SK-N-SH treated with all-trans-retinoic acid at 6 μM for 48 hours (cell line): ENCODE measurements at regions not wholly inside any gene's neighbourhood (a gene's known extent, or its start where the extent isn't known, plus 50 kb on each side); places are given as distances from the start of the nearest gene placed in this dataset.

ENCODE experiments used
- ARNTL ChIP-seq: fragments of 450-650 bp; formaldehyde crosslinking; IDR thresholded peaks from 2 replicates; pipeline ENCODE4 v1.5.0; 2020; ENCODE audit warnings: low read depth, mild to moderate bottlenecking, moderate library complexity, borderline replicate concordance
- BACH2 ChIP-seq: fragments of 250-450 bp; sonication (Bioruptor Pico); IDR thresholded peaks from 2 replicates; pipeline ENCODE4 v1.9.0; 2021; ENCODE audit warnings: mild to moderate bottlenecking, borderline replicate concordance
- CSDC2 ChIP-seq: fragments of 250-450 bp; sonication (Bioruptor Pico); IDR thresholded peaks from 2 replicates; pipeline ENCODE4 v1.5.0; 2020; ENCODE audit warnings: mild to moderate bottlenecking, moderate library complexity
- ISL1 ChIP-seq: fragments of 250-450 bp; sonication (Bioruptor Pico); IDR thresholded peaks from 2 replicates; pipeline ENCODE4 v2.1.2; 2022; ENCODE audit warnings: mild to moderate bottlenecking, moderate library complexity
- OSR1 ChIP-seq: fragments of 250-450 bp; sonication (Bioruptor Pico); IDR thresholded peaks from 2 replicates; pipeline ENCODE4 v1.8.0; 2022; ENCODE audit warnings: moderate library complexity, mild to moderate bottlenecking, inconsistent platforms
- PATZ1 ChIP-seq: fragments of 250-450 bp; sonication (Bioruptor Pico); IDR thresholded peaks from 2 replicates; pipeline ENCODE4 v1.8.0; 2020; ENCODE audit warnings: mild to moderate bottlenecking, moderate library complexity, borderline replicate concordance
- POU6F1 ChIP-seq: fragments of 250-450 bp; sonication (Bioruptor Pico); IDR thresholded peaks from 2 replicates; pipeline ENCODE4 v1.8.0; 2021; ENCODE audit warnings: low read depth, mild to moderate bottlenecking, moderate library complexity, borderline replicate concordance
- RARB ChIP-seq: fragments of 250-450 bp; sonication (Bioruptor Pico); IDR thresholded peaks from 2 replicates; pipeline ENCODE4 v1.8.0; 2021; ENCODE audit warnings: mild to moderate bottlenecking, moderate library complexity
- SNAI2 ChIP-seq: fragments of 250-450 bp; sonication (Bioruptor Pico); IDR thresholded peaks from 2 replicates; pipeline ENCODE4 v1.5.0; 2020; ENCODE audit warnings: mild to moderate bottlenecking, moderate library complexity
- TCF4 ChIP-seq: fragments of 250-450 bp; sonication (Bioruptor Pico); IDR thresholded peaks from 2 replicates; pipeline ENCODE4 v1.8.0; 2021; ENCODE audit warnings: mild to moderate bottlenecking, moderate library complexity, borderline replicate concordance
- TSHZ2 ChIP-seq: fragments of 250-450 bp; sonication (Bioruptor Pico); IDR thresholded peaks from 2 replicates; pipeline ENCODE4 v1.5.0; 2020; ENCODE audit warnings: mild to moderate bottlenecking, moderate library complexity
- ZFP30 ChIP-seq: fragments of 450-650 bp; formaldehyde crosslinking; IDR thresholded peaks from 2 replicates; pipeline ENCODE4 v1.5.0; 2022; ENCODE audit warnings: mild to moderate bottlenecking, moderate library complexity
- ZNF565 ChIP-seq: fragments of 450-650 bp; formaldehyde crosslinking; conservative IDR thresholded peaks from 2 replicates; pipeline ENCODE4 v1.5.0; 2020; ENCODE audit warnings: low read depth, mild to moderate bottlenecking, moderate library complexity
- ZNF70 ChIP-seq: fragments of 450-650 bp; formaldehyde crosslinking; IDR thresholded peaks from 2 replicates; pipeline ENCODE4 v1.5.0; 2020; ENCODE audit warnings: mild to moderate bottlenecking, moderate library complexity

- TF ChIP-seq TSHZ2 (CRISPR knock-in tag) (no peak), TCF4 (CRISPR knock-in tag) (no peak), RARB (no peak), SNAI2 (no peak), ARNTL (CRISPR knock-in tag) (no peak), ZFP30 (no peak), BACH2 (CRISPR knock-in tag) (no peak), PATZ1 (no peak), POU6F1 (CRISPR knock-in tag) (no peak), CSDC2 (CRISPR knock-in tag) (no peak), ISL1 (CRISPR knock-in tag) (no peak), OSR1 (CRISPR knock-in tag) (no peak), ZNF70 (CRISPR knock-in tag) (no peak), ZNF565 (CRISPR knock-in tag) (no peak)
Observed at GRCh38 chr3:66839508-66839907, 158.6 kb upstream of the KBTBD8 start.
